Jurkat, Clone E6-1 (cell line): ENCODE measurements at regions not wholly inside any gene's neighbourhood (a gene's known extent, or its start where the extent isn't known, plus 50 kb on each side); places are given as distances from the start of the nearest gene placed in this dataset.
"Not testable (repeated sequence)": the region's sequence is repeated elsewhere in the genome, so short reads cannot be mapped to it uniquely, and the experiment has no call there.

Experiments used
- DNase-seq: peaks from one replicate; pipeline ENCODE4 v3.0.0-alpha.2; 2011; ENCODE audit warnings: low read depth, low spot score
- H3K4me3 ChIP-seq: 2 replicates; pipeline ENCODE4 v1.5.1; 2011; ENCODE audit warnings: mild to moderate bottlenecking, low read length, control low read depth, moderate library complexity

DNA sequence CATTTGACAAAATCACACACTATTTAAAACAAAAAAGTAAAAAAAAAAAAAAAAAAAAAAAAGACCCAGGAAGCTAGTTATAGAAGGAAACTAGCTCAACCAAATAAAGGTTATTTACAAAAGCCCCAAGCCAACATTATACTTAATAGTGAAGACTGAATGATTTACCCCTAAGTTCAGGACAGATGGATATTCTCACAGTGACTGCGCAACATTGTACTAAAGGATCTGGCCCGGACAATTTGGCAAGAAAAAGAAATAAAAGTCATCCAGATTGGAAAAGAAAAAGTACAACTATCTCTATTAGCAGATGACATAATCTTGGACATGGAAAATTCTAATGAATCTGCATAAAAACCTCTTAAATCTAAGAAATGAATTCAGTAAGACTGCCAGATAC lies 936.0 kb upstream of the ADAMTS5 start:
- not testable (repeated sequence) for DNase-seq, H3K4me3 ChIP-seq

DNA sequence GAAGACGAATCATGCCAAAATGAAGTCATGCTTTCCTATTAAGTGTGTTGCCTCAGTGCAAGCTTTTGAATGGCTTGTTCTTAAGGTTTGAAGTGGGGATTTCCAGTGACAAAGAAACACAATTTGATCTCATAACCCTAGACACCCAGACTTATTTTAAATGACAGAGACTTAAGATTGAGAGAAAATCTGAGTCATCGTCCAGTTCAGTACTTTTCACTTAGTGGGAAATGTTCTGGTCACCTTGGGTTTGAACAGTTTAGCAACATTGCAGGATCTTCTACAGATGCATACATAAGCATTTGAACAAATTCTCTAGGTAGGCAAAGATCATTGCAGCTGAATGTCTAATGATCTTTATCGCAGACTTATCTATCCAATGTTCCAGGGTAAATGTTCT lies 926.7 kb upstream of the ADAMTS5 start:
- H3K4me3 ChIP-seq, DNase-seq: not testable (repeated sequence)

DNA sequence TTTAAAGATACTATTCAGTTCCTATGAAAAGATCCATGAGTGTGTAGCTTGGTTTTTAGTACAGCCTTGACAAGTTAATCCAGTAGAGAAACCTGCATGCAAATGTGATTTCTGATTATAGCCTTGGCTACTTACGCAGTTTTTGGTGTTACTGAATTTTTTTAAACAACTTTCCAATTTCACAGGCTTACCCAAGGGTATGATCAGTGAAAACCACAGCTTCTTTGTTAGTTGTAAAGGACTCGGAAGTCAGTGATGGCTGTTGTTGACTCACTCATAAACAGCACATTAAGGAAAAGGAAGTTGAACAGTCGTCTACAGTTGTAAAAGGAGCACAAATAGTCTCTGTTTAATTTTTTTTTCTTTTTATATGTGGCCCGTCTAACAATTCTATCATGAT lies 924.6 kb upstream of the ADAMTS5 start:
- DNase-seq, H3K4me3 ChIP-seq: not testable (repeated sequence)

DNA sequence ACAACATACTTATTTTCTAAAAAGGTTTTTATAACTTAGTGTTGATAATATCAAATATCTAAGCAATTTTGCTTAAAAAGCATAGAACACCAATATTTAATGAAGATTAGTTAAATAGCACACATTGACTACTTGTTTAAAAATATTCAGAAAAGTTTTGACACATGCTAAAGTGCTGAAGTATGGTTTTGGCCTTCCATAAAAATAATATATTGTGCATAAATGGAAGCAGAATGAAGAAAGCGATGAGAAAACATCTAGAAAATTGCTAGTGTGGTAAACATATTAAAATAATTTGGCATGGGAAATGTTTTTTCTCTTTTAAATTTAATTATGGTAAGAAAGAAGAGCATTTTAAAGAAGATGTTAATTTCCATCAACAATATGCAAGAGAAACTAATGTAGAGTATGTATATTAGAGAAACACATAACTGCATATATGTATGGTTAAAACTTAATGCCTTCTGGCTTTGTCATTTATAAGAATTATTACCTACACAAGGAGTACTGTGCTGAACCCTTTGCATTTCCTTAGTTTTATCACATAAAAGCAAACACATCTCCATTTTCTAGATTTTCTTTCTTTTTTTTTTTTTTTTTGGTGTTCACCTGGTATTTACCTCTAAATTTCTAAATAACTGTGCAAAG lies 921.0 kb upstream of the ADAMTS5 start:
- not testable (repeated sequence) for DNase-seq, H3K4me3 ChIP-seq

DNA sequence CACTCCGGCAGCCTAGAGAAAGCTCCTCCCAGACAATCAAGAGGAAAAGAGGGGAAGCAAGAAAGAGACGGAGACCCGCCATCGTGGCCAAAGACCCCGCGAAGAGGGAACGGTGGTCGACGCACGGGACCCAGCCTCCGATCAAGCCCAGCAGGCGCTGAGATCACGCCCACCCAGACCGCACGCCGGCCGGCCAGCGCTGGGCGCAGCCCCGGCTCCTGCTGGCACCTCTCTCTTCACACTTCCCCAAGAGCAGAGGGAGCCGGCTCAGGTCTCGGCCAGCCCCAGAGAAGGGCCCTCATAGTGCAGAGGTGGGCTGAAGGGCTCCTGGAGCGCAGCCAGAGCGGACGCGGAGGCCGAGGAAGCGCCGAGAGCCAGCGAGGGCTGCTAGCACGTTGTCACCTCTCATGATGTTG lies 918.4 kb upstream of the ADAMTS5 start:
- no peak for DNase-seq

DNA sequence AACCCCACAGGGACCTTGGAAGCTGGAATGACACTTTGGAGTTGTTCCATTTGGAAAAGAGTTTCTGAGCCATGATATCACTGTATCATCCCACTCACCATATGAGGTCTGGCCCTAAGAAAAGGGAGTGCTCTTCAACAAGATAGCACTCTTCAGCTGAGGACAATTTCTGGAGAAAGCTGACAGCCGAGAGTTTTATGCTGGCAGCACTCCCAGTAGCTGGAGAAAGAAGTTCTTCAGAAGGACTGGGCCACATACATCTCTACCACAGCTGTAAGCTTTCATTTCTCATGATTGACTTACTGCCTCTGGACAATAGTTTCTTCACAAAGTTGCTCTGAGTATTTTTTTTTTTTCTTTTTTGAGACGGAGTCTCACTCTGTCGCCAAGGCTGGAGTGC lies 914.4 kb upstream of the ADAMTS5 start:
- not testable (repeated sequence) for H3K4me3 ChIP-seq, DNase-seq

More for the DNA sequence above, 918.4 kb upstream of the ADAMTS5 start:
- no peak overlapping the region for H3K4me3 ChIP-seq

DNA sequence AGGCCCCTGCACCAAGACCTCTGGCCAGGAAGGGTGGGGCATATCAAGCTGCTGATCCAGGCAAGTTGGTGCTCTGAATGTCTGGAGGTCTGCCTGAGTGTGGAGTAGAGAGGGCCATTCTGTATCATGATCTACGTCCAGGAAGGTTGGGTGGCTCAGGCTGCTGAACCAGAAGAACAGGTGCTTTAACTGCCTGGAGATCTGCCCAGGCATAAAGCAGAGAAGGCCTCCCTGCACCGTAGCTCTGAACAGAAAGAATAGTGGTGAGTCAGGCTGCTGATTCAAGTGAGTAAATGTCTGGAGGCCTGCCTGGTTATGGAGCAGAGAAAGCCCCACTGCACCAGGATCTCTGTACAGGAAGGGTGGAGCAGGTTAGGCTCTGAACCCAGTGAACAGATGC lies 905.5 kb upstream of the ADAMTS5 start:
- not testable (repeated sequence) for H3K4me3 ChIP-seq, DNase-seq

DNA sequence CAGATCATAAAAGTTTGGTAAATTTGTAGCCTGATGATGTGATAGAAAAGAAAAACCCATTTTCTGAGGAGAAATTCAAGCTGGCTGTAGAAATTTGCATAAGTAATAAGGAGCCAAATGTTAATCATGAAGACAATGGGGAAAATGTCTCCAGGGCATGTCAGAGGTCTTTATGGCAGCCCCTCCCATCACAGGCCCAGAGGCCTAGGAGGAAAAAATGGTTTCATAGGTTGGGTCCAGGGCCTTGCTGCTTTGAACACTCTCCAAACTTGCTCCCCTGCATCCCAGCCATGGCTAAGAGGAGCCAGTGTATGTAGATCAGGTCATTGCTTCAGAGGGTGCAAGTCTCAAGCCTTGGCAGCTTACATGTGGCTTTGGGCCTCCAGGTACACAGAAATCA lies 903.9 kb upstream of the ADAMTS5 start:
- H3K4me3 ChIP-seq, DNase-seq: not testable (repeated sequence)

DNA sequence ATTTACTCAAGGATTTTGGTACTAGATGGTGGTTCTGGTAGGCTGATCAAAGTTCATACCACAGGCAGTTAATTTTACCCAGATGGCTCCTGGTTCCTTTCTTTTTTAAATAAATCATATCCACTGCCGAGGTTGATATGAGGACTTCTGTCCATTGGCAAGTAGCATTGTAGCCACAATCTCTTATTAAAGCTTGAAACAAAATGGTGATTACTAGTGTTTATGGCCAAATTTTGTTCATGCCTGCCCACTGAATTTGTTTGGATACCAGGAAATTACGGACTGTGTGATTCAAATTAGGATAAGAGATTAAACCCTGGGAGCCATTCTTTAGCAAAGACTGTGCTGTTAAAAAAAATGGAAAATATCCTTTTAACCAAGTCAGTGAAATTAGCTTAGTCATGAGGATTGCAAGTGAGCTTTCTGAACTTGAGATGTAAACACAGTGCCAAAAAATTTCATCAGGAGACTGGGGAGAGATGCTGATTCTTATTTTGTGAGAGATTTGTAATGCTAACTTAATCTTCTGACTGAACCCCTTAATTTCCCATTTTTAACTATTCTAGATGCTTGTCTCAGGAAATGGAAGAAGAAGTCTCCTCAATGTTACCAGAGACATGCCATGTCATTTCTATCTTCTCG lies 893.5 kb upstream of the ADAMTS5 start:
- not testable (repeated sequence) for H3K4me3 ChIP-seq, DNase-seq

DNA sequence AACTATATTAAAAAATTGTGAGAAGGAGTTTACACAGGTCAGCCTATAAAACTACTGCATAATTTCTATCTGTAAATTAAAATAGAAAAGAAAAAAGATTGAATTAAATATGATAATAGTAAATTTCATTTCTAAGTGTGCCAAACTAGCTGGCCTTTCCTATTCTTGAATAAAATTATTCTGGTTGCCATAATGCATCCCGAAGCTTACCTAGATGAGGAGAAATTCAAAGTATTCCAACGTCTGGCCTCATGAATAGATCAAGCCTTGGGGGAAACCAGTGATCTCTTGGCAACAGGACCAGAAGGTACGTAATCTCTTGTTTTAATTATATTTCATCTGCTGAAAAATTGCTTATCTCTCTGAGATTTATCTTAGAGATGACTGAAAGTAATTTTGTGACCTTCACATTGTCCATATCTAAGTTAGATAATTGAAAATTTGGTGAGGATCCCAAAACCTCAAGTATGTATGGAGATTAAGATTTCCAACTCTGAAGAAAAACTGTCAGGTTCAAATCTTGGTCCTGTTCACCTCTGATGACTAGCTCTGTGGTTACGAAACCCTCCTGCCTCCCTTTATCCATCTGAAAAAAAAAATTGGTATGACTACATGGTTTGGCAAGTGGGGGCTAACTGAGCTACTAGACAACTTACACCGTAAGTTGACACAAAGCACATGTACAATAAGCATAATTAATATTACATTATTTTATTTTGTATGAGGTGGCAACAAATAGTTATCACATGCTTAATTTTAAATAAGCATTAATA lies 891.4 kb upstream of the ADAMTS5 start:
- H3K4me3 ChIP-seq, DNase-seq: not testable (repeated sequence)

DNA sequence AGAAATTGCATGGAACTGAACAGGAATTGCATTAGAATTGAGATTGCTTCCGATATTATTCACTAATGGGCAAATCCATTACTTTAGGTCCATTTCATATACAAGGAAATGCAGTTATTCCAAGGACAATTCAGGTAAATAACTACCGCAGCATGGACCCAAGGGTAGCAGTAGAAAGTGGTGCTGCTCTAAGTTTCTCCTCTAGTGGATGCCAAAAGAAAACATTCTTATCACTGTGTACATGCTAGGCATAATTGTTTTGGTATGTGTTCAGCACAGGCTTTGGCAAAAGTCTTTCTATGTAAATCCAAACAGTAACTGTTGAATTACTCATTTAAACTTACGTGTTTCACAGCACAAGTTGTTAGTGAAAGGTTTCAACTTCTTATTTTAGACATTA lies 890.1 kb upstream of the ADAMTS5 start:
- not testable (repeated sequence) for DNase-seq, H3K4me3 ChIP-seq

DNA sequence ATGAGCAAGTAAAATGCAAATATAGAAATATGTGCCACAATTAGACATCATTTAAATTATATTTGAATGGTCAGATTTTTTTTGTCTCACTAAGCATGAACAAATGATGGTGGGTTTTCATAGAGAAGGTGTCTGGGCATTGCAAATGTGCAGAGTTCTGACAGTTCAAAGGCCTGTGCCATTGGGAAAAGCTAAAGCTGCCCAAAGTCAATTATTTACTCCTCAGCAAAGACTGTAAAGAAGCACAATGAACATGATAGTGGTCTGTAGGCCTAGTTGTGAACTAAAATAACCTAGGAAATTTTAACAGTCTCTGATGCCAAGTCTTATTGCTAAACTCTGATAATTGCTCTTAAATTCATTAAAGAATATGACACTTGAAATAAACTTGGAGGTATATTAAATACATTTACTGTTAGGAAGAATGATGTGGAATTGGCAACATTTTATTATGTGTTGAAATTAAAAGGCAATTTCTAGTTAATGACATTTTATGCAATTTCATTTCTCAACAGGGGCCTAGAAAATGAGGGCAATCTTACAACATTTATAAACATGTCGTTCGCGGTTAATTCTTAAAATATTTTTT lies 874.3 kb upstream of the ADAMTS5 start:
- no peak for DNase-seq
- no peak overlapping the region for H3K4me3 ChIP-seq

DNA sequence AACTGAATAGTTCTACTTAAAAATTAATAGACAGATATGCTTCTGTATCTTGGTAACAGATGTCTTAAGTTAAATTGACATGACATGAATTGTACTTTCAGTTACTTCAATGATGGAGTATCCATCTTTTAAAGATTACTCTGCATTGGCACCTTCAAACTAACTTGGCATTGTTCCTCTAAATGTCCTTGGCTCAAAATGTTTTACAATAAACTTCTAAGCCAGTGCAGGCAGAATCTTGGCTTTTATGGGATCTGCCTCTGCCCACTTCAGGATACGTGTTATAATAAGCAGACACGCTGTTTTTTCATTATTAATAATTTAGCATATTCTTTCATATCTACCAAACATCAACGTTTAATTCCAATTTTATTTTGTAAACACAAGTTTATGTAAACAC lies 873.4 kb upstream of the ADAMTS5 start:
- no peak overlapping the region for H3K4me3 ChIP-seq
- no peak for DNase-seq

DNA sequence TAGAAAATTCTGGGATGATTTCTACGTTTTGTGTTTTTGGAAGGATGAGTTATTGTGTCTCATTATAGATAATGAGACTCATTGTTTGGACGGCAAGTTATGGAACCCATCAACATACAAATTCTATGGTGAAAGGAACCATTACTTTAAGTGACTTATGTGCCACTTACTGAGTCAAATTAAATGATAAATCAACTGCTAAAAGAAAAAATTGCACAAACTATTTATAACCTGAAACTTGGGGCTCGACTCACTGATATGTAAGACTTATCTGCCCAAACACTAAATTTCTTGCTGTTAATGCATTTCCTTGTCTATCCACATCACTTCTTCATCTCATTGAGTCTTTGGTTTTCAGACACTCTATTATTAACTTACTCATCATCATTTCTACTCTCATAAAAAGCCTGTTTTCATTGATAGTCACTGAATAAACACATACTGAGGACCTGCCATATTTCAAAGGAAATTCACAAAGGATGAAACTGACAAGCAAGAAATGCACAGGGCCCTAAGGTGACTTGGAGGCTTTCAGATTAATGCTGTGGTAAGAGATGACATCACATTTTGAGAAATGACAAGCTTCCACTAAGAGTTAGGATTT lies 872.7 kb upstream of the ADAMTS5 start:
- no peak for DNase-seq
- no peak overlapping the region for H3K4me3 ChIP-seq

DNA sequence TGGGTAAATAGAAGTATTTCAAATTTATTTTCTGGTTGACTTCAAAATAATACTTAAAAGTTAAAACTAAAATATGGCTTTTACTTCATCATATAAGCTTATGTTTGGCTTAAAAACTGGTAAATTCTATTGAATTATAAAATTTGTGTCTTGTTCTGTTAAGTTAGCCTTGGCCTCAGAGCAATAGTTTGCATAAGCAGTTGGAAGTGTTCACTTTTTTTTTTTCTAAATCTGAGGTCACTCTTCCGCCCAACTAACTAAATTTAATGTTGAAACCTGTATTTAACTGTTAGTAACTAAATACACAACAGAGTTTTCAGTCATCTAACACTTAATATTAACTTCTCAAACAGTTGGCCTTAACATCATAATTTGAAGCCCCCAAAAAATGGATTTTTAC lies 871.7 kb upstream of the ADAMTS5 start:
- no peak overlapping the region for H3K4me3 ChIP-seq

DNA sequence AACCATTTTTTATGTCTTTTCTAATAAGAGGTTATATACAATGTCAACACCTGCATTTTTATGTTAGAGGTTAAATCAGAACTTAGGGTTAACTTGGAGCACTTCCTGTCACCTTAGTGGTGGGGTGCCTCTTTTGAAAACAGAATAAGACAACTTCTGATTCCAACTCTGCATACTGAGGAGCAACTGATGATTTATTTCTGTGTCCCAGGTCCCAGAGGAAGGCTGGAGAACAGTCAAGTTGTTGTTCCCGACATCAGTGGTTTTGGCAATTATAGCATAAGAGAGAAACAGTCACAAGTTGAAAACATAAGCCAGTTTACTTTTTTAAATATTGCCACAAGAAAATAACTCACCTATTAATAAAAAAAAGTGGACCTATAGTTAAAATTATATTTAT lies 871.0 kb upstream of the ADAMTS5 start:
- DNase-seq, result no peak
- H3K4me3 ChIP-seq, result no peak overlapping the region

More for the DNA sequence above, 871.7 kb upstream of the ADAMTS5 start:
- no peak for DNase-seq

DNA sequence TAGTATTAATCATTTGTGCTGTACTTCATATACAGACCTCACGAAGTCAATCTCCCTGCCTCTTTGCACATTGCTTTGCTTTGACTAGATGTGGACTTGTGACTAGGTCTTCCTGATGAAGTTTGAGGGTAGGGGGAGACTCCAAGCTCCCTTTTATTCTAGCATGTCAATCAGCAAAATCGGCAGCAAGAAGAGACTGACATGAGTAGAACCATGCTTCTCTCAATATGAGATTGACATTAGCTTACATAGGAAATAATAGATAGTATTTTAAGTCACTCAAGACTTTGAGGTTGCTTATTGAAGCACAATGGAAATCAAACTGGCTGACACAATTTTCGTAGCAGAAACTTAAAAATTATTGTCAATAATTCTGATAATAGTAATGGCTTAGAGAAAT lies 866.4 kb upstream of the ADAMTS5 start:
- H3K4me3 ChIP-seq, result no peak overlapping the region
- DNase-seq, result no peak

DNA sequence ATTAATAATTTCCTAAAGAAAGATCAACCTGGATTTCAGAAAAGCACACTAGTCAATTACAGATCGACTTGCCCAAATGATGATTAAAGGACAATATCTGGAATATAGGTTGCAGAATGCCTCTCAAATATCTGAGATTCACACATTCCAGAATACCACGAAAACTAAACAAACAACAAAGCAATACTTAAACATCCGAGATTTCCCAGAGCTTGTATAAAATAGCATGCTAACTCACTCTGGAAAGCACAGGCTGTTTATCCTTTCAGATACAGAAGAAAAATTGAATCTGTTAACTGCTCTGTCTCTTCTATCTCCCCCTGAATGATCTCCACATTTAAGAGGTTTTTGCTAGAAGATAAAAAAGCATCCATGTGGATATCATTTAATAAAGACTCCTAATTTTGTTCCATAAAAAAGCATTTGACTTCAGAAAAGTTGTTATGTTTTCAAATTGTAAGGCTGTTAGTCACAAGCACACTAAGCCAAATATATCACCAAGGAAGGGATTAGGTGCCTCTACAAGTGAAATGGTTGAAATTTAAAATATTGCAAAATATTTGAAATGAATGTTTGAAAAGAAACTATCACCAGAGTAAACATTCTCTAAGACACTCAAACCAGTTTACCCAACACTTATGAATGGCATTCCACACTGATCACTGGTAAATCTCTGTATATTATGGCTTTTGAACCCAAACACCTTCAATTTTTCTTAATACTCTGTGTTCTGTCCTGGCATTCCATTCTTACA lies 865.1 kb upstream of the ADAMTS5 start:
- no peak for DNase-seq
- no peak overlapping the region for H3K4me3 ChIP-seq

DNA sequence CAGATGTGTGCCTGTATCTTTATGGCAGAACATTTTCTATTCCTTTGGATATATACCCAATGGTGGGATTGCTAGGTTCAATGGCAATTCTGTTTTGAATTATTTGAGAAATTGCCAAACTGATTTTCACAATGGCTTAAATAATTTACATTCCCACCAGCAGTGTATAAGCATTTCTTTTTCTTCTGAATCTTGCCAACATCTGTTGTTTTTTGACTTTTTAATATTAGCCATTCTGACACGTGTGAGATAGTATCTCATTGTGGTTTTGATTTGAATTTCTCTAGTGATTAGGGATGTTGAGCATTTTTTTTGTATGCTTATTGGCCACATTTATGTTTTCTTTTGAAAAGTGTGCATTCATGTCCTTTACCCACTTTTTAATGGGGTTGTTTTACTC lies 864.3 kb upstream of the ADAMTS5 start:
- no peak for DNase-seq
- no peak overlapping the region for H3K4me3 ChIP-seq
